Transverse colon (tissue), 4 donors: ENCODE measurements at regions not wholly inside any gene's neighbourhood (a gene's known extent, or its start where the extent isn't known, plus 50 kb on each side); places are given as distances from the start of the nearest gene placed in this dataset.
"Not testable (repeated sequence)": the region's sequence is repeated elsewhere in the genome, so short reads cannot be mapped to it uniquely, and the experiment has no call there.

Experiments
- DNase-seq: peaks from one replicate; pipeline ENCODE4 v3.0.0-alpha.2; 2019
- H3K27ac ChIP-seq, 4 donors: fragments of 200-600 bp; sonication (generic); 2 replicates each; pipeline ENCODE4 v1.5.1; 2016 to 2018; ENCODE audit warnings: inconsistent platforms in 4 of 4
- H3K27me3 ChIP-seq: fragments of 200-600 bp; sonication (generic); 2 replicates; pipeline ENCODE4 v1.5.1; 2017; ENCODE audit warnings: inconsistent platforms
- H3K36me3 ChIP-seq, 4 donors: fragments of 200-600 bp; sonication (generic); 2 replicates each; pipeline ENCODE4 v1.5.1; 2017 to 2019; ENCODE audit warnings: inconsistent platforms in 4 of 4
- H3K4me1 ChIP-seq, 4 donors: fragments of 200-600 bp; sonication (generic); 2 replicates each; pipeline ENCODE4 v1.5.1; 2017 to 2020; ENCODE audit warnings: inconsistent platforms in 4 of 4
- H3K4me3 ChIP-seq, 4 donors: fragments of 200-600 bp; sonication (generic); 1 replicate in 1 of 4; 2 replicates in 3 of 4; pipeline versions ENCODE4 v1.5.1 to v1.6.1; 2017 to 2019; ENCODE audit warnings: inconsistent platforms in 4 of 4
- H3K9me3 ChIP-seq, 2 donors: fragments of 200-600 bp; sonication (generic); 2 replicates each; pipeline ENCODE4 v1.5.1; 2017 to 2019; ENCODE audit warnings: inconsistent platforms in 2 of 2
- EP300 ChIP-seq: sonication (generic); formaldehyde crosslinking; IDR thresholded peaks from one replicate; pipeline ENCODE4 v1.6.1; 2017; ENCODE audit warnings: antibody characterized with exemption, low read depth
- POLR2A ChIP-seq: fragments of 450-650 bp; IDR thresholded peaks from one replicate; pipeline ENCODE4 v1.6.1; 2016; ENCODE audit warnings: antibody characterized with exemption, mild to moderate bottlenecking, moderate library complexity
- POLR2AphosphoS5 ChIP-seq, 3 donors: sonication (generic); formaldehyde crosslinking; IDR thresholded peaks; one replicate each; pipeline ENCODE4 v1.6.1; 2016; ENCODE audit warnings: antibody characterized with exemption in 3 of 3
- WGBS, 2 donors: methylation state at CpG; one replicate each; pipeline ENCODE4 v1.1.5; 2018; ENCODE audit warnings: low coverage in 1 of 2; 5-methylcytosine and 5-hydroxymethylcytosine counted together
- in situ Hi-C, 4 donors: fragments of 200-750 bp; cut with MboI; loops; one replicate each; pipeline versions ENCODE4 v1.15.0 to v1.15.1; 2017; ENCODE audit warnings: low sequenced_read_pairs in 3 of 4, low pct_ligation_motif_present in 1 of 4, low pct_unique_long_range_greater_than_20kb in 1 of 4
- intact Hi-C: fragments of 100-400 bp; cut with DNase I; formaldehyde crosslinking; loops from one replicate; pipeline ENCODE4 v1.15.1; 2023; ENCODE audit warnings: low total_unique reads
- TF ChIP-seq, protein P1 (sequence below), 5 experiments: fragments of 200-600 bp in 3 of 5; fragments of 450-650 bp in 2 of 5; sonication (generic) in 3 of 5; IDR thresholded peaks; 1 replicate in 2 of 5; 2 replicates in 3 of 5; pipeline ENCODE4 v1.5.1; 2016 to 2017; ENCODE audit warnings: antibody characterized with exemption in 5 of 5, inconsistent platforms in 3 of 5, mild to moderate bottlenecking in 2 of 5, moderate library complexity in 1 of 5

DNA sequence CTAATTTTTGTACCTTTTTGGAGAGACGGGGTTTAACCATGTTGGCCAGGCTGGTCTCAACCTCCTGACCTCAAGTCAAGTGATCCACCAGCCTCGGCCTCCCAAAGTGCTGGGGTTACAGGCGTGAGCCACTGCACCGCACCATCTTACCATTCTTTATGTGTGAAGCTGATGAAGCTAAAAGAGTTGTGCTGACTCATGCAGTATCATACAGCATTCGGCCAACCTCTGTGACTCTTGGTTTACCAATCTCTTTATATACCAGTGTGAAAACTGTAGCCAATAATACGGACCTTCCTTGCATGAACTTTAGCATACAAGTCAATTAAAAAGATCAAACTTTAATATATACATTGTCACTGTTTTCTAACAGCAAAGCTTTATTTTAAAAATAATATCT, 878.2 kb upstream of the MBL2 start:
- intact Hi-C loops, result no loop called here
- Histone ChIP-seq H3K9me3 (no peaks in the 10 kb centered on the region), H3K4me1 (no peaks in the 10 kb centered on the region), H3K27ac (no peak overlapping the region), H3K36me3 (no peaks in the 10 kb centered on the region), H3K4me3 (no peak overlapping the region), H3K27me3 (no peaks in the 10 kb centered on the region)
- WGBS, 2 donors, result 80 to 94% methylated on average over 2 to 6 of the region's 6 CpGs
- in situ Hi-C loops, result no loop called here
- DNase-seq, result no peak
- TF ChIP-seq, protein P1, sequence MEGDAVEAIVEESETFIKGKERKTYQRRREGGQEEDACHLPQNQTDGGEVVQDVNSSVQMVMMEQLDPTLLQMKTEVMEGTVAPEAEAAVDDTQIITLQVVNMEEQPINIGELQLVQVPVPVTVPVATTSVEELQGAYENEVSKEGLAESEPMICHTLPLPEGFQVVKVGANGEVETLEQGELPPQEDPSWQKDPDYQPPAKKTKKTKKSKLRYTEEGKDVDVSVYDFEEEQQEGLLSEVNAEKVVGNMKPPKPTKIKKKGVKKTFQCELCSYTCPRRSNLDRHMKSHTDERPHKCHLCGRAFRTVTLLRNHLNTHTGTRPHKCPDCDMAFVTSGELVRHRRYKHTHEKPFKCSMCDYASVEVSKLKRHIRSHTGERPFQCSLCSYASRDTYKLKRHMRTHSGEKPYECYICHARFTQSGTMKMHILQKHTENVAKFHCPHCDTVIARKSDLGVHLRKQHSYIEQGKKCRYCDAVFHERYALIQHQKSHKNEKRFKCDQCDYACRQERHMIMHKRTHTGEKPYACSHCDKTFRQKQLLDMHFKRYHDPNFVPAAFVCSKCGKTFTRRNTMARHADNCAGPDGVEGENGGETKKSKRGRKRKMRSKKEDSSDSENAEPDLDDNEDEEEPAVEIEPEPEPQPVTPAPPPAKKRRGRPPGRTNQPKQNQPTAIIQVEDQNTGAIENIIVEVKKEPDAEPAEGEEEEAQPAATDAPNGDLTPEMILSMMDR (IDR thresholded peaks at IDR 0.05), result no peak
- TF ChIP-seq POLR2AphosphoS5 (IDR thresholded peaks at IDR 0.05), result no peak
- no peak for TF ChIP-seq EP300
- no peak for TF ChIP-seq POLR2A

DNA sequence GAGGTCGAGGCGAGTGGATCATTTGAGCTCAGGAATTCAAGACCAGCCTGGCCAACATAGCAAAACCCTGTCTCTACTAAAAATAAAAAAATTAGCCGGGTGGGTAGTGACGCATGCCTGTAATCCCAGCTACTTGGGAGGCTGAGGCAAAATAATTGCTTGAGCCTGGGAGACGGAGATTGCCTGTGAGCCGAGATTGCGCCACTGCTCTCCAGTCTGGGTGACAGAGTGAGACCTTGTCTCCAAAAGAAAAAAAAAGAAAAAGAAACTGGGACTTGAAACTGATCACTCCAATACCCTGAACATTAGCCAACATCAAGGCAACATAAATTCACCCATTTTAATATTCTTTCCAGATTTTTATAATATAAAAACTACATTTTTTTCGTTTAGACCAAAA, 874.6 kb upstream of the MBL2 start:
- H3K4me1 ChIP-seq, DNase-seq, intact Hi-C loops, H3K27ac ChIP-seq, H3K27me3 ChIP-seq, H3K36me3 ChIP-seq, in situ Hi-C loops, H3K9me3 ChIP-seq, H3K4me3 ChIP-seq: not testable (repeated sequence)
- 64% methylated on average over 4 to 8 of the region's 8 CpGs for WGBS, 2 donors

DNA sequence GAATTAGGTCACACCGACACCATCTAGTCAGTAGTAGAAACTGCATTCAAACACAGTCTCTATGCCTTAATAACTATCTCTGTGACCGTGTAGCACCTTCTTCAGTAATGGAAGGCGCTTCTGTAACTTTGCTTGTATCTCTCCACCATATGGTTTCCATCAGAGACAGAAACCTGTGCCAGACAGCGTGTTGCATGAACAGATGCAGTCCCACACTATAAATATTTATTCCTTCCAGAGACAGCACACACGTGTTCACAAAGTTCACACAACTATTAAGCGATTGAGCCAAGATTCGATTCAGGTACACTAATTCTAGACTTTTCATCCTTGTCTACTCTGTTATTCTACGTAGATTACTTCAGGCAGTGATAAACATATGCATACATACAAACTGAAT, 873.9 kb upstream of the MBL2 start:
- Histone ChIP-seq H3K4me1 (no peaks in the 10 kb centered on the region), H3K27me3 (no peaks in the 10 kb centered on the region), H3K27ac (no peak overlapping the region), H3K9me3 (no peaks in the 10 kb centered on the region), H3K36me3 (no peaks in the 10 kb centered on the region), H3K4me3 (no peak overlapping the region)
- TF ChIP-seq POLR2AphosphoS5 (IDR thresholded peaks at IDR 0.05), result no peak
- no peak for TF ChIP-seq EP300
- TF ChIP-seq, protein P1 (IDR thresholded peaks at IDR 0.05), result no peak
- TF ChIP-seq POLR2A, result no peak
- in situ Hi-C loops (no loop called here), intact Hi-C loops (no loop called here)
- no peak for DNase-seq
- WGBS, 2 donors, result 63 to 71% methylated on average over 8 of the region's 8 CpGs

DNA sequence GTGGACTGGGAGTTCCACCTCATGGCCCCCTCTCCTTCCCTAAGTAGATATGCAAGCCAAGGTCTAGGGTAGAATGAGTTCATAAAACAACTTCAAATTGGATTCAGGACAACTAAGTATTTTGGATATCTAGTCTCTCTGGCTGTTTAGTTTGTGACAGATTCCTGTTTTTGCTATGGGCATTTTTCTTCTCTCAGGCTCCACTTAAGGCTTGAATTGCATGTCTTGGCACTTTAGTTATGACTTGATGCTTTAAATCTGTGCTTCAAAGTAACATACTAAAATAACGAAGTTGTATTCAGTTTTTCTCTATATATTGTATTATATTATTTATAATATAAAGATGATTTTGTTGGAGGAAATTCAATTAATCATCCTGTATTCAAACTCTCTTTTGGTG, 873.4 kb upstream of the MBL2 start:
- DNase-seq, result no peak
- WGBS, 2 donors, result 65 to 80% methylated on average over 1 of the region's 1 CpG
- Histone ChIP-seq H3K4me3 (no peak overlapping the region), H3K27me3 (no peaks in the 10 kb centered on the region), H3K4me1 (no peaks in the 10 kb centered on the region), H3K36me3 (no peaks in the 10 kb centered on the region), H3K27ac (no peak overlapping the region), H3K9me3 (no peaks in the 10 kb centered on the region)
- intact Hi-C loops (no loop called here), in situ Hi-C loops (no loop called here)
- TF ChIP-seq POLR2A (no peak), EP300 (no peak), POLR2AphosphoS5 (IDR thresholded peaks at IDR 0.05) (no peak)
- TF ChIP-seq, protein P1 (IDR thresholded peaks at IDR 0.05), result no peak

DNA sequence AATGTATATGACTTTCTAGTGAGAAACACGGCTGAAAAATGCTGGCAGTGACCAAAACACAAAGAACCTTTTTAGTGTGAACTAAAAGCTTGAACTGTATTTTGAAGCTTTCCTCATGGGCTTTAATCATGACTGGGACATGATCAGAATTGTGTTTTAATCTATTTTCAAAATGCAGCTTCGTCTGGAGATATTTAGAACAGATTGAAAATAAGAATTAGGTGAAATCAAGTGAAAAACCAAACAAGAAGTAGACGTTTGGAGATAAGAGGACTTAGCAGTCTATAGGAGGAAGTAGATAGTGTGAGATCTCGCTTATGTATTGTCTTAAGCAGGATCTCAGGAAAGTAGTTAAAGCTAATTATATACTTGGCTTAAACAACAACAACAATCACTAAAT, 865.4 kb upstream of the MBL2 start:
- no peaks in the 10 kb centered on the region for H3K36me3 ChIP-seq
- H3K4me3 ChIP-seq, result no peak overlapping the region
- H3K4me1 ChIP-seq, result no peaks in the 10 kb centered on the region
- in situ Hi-C loops (no loop called here), intact Hi-C loops (no loop called here)
- H3K27me3 ChIP-seq, result no peaks in the 10 kb centered on the region
- 33 to 50% methylated on average over 4 of the region's 4 CpGs for WGBS, 2 donors
- no peak for DNase-seq
- H3K9me3 ChIP-seq, result no peaks in the 10 kb centered on the region
- TF ChIP-seq, protein P1 (IDR thresholded peaks at IDR 0.05), result no peak
- no peak for TF ChIP-seq EP300
- no peak for TF ChIP-seq POLR2A
- no peak for TF ChIP-seq POLR2AphosphoS5 (IDR thresholded peaks at IDR 0.05)
- no peak overlapping the region for H3K27ac ChIP-seq
